Middle frontal gyrus (tissue), 1 donor: ENCODE measurements at regions not wholly inside any gene's neighbourhood (a gene's known extent, or its start where the extent isn't known, plus 50 kb on each side); places are given as distances from the start of the nearest gene placed in this dataset.

ENCODE experiments used
- DNase-seq: peaks from one replicate; pipeline ENCODE4 v3.0.0-alpha.2; 2015; ENCODE audit warnings: low spot score; ENCODE audit errors: extremely low spot score

DNA sequence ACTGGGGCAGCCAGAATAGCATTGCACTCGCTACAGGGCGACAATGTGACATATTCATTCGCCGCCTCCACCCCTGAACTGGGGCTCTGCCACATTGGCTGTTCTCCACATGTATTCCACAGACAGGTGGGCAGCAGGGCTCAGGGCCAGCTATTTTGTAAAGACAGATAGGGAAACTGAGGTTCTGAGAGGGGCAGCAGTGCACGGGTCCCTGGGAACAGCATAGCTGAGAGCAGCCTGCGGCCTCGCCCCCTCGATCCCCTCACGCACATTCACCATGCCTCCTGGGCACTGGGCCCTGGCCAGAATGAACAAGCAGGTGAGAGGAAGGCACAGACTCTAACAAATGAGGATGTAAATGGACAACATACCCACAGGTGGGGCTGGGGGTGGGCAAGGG is 75.0 kb upstream of the SPATA12 start:
- no peak for DNase-seq

DNA sequence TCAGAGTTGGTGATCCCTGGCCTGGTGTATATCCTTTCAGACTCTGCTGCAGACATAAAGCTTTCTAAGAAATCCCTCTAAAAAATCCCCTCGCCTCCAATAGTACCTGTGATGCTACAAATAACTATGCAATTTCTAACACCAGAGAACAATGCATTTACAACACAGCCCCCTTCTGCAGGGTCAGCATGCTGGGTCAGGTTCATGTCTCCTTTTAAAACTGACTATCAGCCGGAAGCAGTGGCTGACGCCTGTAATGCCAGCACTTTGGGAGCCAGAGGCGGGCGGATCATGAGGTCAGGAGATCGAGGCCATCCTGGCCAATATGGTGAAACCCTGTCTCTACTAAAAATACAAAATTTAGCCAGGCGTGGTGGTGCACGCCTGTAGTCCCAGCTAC is 77.0 kb upstream of the SPATA12 start:
- no peak for DNase-seq

DNA sequence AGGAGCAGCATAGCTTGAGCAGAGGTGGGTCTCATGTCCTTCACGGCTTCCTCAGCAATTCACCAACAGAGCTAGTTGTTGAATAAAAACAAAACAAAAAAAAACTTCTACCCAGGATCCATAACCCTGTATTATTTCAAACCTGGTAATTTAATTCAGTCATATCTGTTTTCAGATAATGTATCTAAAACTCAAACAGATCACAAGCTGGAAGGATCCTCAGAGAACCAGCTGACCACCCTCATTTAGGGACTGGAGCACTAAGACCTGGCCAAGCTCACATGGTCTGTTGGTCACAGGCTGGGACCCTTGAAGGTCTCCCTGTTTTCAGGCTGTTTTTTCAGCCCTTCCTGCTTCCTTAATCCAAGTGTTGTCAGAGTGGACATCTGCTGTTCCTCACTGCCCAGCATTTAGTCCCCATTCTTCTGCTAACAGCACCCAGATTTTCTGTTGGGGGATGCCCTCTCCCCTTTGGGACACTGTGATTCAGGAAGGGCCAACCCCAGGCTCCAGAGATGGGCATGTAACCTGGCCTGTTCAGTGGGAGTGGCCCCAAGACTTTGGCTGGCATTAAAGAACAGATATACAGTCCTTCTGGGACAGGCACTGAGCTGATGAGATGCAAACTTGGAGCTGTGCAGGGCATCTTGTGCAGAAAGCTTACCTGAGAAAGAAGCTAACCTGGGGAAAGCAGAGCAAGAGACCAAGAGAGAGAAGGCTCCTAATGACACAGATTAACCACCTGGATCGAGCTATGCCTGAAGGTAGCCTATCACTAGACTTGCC is 78.8 kb upstream of the SPATA12 start:
- no peak for DNase-seq

DNA sequence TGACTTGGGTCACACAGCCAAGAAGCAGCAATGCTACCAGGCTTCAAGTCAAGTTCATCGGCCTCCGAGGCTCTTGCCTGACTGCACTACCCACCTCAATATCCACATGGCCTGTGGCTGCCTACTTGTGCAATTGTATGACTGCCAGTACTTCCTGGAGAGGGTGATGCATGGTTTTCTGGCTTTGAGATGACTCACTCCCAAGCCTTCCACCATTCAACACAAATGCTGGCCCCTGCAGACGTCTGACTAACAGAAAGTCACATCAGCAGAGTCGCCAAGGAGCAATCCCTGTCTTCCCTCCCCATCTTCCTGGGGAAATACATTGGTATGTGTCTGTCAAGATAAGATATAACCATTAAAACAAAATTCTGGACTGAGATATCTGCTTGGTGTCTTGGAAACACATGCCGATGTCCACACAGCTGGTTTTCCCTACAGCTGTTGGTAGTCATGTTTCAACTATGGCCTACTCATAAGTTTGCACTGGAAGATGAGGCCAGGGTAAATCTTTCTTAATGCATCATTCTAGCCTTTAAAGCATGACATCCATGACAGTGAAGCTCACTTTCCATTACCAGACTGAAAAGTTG is 79.6 kb upstream of the SPATA12 start:
- no peak for DNase-seq

DNA sequence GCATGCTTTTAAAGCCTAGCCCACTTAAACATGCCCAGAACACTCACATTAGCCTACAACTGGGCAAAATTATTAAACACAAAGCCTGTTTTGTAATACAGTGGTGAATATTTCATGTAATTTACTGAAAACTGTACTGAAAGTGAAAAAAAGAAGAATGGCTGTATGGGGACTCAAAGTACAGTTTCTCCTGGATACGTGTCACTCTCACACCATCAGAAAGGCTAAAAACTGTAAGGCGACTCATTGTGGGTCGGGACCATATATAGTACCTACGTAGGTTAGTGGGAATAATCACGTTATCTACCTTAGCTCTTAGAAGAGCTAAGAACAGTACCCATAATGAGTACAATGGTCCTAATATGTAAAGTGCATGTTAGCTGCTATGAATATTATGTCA is 80.2 kb upstream of the SPATA12 start:
- no peak for DNase-seq

DNA sequence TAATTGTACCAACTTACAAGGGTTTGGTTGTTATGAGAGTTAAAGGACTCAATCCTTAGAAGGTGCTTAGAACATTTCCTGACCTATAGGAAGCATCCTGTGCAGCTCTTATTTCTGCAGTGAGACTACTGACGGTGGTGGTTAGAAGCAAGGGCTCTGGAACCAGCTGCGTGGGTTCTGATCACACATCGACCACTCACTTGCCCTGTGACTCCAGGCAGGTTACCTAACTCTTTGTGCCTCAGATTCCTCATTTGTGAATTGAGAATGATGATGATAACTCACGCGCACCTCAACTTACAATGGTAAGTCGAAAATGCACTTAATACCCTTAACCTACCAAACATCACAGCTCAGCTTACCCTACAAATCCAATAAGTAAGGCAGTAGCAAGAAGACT is 80.7 kb upstream of the SPATA12 start:
- DNase-seq, result no peak

DNA sequence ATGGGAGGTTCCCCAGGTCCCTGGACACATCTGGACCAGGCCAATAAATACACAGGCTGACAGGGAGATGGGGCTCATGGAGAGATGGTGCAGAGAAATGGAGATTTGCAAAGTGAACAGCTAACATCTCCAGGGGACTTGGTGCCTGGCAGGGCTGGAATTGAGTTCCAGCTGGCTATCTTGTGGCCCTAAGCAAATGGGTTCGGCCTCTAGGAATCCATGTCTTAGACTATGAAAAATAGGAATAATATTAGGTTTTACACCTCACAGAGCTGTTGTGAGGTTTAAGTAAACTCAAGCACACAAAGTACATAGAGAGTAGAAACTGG is 82.9 kb upstream of the SPATA12 start:
- no peak for DNase-seq

DNA sequence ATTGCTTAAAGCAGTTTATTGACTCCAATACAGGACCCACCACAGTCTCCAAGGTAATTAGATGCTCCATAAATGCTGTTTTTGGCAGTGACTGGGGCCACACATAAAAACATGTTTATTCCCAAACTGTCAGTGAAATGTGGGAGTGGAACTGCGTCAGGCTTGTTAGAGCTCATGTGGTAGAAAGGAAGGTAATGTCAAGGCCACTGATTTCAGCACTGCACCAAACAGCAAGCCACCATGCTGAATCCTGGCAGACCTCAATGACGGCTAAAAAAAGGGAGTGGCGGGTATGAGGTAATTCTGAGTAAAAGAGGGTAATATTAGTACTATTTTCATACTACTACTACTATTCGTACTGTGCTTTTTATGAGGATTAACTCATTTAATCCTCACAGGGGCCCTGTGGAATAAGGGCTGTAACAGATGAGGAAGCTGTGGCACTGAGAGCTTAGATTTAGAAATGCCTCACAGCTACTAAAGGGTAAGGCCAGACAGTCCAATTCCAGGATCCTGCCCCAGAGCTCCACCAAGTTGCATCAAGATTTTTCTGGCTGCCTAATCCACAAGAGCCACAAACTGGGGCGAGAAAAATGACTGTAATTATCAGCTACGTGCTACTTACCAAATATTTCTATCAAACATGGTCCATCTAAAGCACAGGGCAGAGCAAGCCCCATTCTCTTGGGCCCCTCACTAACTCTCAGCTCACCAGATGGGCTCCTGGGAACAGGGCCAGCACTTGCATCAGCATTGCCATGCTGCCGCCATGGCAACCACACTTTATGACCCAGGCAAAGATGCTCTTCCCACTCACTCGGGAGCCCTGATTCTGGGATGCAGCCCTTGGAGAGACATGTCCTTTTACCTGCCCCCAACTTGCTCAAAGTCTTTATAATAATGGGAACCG is 83.6 kb upstream of the SPATA12 start:
- DNase-seq, result peak; percentile 51

DNA sequence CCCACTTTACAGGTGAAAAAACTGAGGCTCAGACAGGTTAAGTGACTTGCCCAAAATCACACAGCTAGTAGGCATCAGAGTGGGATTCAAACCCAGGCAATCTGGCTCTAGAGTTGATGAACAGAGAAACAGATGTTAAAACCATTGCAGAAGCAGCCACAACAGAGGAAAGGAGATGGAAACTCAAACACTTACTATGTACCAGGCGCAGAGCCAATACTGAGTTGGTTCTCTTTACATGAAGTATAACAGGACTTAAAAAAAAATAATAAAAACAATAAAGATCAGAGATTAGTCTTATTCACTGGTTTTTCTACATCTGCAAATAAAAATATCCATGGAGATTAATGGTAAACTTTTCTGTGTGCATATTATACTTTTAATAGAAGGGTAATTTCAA is 84.9 kb upstream of the SPATA12 start:
- DNase-seq, result no peak

DNA sequence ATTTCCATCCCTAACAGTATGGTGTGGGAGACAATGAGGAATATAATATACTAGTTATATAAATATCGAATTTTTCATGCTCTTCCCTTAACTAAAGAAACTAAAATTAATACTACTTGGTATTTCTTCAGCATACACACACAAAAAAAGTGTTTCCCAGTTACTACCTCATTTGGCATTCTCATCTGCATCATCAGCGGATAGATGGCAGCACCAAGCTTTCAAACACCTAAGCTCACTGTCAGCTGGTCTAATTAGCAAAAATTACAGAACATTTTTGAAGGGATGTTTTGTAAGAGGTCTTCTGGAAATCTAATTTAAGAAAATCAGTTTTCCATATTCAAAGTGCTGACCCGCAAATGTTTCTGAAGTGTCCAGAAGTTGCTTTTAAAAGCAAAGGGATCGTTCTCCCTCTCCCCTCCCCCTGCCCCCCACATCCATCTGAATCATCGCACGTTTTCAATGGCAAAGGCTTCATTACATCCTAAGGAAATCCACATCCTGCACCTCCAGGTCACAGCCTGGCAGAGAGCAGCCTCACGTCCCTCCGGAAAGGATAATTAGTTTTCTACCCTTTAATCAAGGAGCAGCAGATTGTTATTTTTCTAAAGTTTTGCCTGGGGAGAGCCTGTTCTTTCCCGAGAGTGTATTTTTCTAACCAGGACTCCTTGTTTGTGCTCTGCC is 86.1 kb upstream of the SPATA12 start:
- no peak for DNase-seq

DNA sequence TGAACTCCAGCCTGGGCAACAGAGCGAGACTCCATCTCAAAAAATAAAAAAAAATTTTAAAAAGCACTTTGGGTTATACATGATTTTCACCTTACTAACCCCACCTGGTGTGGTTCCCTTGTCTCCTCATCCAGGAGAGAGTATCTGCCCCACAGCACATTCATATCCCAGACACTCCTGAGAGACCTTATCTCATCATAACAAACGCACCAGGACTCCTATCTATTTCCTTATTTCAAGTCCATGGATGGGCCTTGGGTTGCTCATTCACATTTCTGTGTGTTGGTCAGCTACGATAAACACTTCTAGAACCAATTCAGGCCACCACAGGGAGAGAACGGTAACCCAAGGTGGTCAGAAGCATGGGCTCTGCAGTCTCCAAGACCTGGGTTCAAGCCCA is 88.6 kb upstream of the SPATA12 start:
- no peak for DNase-seq

DNA sequence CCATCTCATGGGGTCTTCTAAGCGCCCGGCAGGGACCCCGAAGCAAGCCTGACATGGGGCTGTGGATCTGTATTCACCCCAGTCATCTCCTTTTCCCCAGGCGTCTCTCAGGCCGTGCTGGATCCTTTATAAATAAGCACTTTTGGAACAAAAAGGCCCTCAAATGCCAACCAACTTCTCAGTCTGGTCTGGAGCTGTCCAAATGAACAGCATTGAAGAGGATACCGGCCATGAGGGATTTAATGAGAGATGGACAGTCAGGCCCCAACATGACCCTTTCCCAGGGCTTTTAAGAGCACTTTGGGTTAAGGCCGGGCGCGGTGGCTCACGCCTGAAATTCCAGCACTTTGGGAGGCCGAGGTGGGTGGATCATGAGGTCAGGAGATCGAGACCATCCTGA is 89.2 kb upstream of the SPATA12 start:
- no peak for DNase-seq

DNA sequence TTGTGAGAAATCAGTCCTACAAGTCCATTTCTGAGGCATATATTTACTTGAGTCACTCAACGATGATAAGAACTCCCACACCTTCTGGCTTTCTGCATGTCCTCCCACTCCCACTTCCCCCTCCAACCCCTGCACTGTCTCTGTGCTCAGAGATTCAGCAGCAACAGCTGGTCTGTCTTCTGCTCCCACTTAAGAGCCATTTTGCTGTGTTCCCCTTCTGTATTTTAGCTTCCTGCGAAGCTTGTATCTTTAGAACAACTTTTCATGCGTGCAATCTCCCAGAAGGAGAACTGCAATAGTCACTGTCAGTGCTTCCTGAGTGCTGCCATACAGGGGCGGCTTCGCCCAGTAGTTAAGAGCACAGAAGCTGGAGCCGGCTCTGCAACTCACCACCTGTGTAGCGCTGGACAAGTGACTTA is 90.0 kb upstream of the SPATA12 start:
- DNase-seq, result no peak

DNA sequence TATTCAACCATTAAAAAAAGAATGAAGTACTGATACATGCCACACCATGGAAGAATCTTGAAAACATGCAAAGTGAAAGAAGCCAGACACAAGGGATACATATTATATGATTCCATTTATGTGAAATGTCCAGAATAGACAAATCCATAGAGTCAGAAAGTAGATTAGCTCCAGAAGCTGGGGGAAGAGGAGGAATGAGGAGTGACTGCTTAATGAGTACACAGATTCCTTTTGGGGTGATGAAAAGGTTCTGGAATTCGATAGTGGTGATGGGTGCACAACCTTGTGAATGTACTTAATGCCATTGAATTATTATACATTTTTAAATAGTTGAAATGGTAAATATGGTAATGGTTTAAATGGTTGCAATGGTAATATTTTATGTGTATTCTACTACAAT is 90.6 kb upstream of the SPATA12 start:
- no peak for DNase-seq

DNA sequence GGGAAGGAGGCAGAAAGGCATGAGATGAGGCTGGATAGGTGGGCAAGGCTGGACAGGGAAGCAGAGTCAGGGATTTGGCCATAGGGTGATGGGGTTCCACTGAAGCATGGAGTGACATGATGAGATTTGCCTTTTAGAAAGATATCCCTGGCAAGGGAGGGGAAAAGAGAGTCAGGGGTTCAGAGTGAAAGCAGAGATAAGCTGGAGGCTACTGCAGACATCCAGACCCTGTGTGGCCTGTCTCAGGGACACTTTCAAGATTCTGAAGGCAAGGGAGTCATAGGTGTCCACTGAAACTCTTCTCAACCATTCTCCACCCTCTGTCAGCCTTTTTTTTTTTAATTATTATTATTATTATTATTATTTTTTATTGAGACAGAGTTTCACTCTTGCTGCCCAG is 94.0 kb upstream of the SPATA12 start:
- no peak for DNase-seq

DNA sequence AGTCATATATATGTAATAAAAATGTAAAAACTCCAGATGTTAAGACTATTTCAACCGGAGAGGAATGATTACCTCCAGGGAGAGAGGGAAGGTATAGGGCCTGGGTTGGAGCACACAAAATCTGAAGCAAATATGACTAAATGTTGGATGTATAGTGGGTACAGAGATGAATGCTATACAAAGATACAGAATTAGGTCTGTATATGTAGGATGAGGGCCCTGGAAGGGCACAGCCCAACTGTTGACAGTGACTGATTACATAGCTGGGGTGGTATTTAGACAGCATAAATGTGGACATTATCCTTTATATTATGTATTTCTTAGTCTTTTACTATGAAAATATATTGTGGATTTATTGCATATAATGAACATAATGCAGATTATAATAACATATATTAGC is 94.4 kb upstream of the SPATA12 start:
- no peak for DNase-seq

DNA sequence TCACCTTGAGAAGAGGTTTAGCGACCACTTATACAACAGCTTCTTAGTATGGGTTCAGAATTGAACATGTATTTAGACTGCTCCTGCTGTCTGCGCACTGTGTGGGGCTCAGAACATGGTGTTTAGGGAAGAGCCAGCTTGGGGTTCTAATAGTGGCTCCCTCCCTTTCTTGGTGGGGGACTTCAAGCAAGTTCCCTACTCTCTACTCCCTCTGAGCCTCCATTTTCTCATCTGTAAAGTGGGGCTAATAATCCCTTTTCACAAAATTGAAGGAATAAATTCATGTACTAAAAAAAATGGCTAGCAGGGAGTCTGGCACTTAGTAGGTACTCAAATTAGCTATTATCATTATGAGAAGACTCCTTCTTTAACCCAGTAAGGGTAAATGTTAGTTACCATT is 97.5 kb upstream of the SPATA12 start:
- DNase-seq, result no peak

DNA sequence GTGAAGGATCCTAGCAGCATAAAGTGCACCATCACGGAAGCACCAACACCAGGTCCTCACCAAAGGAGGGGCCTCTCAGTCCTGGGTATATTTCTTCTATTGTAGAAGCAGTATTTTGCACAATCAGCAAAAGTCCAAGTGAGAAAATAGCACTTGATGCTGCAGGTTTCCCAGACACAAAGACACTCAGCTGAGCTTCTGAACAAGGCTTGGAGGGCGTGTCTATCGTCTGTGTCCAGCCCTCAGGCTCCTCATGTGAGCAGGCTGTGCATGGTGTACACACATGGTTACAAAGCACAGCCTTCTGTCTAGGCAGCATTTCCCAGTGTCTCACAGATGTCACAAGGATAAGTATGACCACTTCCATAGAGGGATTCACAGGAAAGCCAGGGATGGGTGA is 98.3 kb upstream of the SPATA12 start:
- no peak for DNase-seq

DNA sequence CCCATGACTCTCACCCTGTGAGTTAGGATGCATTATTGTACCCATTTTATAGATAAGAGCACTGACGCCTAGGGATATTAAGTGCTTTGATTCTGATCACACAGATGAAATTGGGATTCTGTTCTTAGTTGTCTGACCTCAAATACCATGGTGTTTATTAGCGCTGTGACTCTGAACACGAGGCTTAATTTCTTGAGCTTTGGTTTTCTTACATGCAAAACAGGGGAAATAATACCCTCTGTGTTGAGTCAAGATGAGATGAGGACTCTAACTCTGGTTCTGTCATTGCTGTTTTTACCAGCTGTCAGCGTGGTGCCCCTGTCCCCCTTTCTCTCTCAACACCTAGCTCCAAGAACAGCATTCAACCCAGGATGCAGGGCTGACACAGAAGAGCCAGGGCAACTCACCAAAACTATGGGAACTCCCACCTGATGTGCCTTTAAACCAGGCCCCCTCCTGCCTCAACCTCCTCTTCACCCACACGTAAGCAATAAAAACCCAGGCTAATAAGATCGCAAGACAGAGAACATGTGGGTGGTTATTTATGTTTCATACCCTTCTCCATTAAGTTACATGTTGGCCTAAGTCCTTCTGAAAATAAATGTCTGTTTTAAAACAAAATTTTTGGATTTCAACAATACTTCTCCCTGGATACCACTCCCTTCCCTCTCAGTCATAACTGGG is 100.1 kb upstream of the SPATA12 start:
- DNase-seq, result no peak

DNA sequence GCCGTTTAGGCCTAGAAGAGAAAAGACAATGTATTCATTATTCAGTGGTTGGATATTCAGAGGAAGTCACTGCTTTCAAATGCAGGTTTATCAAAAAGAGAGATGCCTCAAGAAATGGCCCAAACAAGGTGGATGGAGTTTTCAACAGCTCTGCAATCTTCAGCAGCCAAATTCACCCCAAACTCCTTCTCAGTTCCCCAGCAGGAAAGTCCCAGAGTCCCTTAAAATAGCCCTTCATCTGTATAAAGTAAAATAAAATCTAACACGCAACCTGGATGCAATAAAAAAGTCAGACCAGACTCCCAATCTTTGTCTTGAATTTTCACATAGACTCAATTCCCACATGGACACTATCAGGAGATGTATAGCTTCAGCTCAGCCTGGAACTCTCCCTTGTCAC is 101.6 kb upstream of the SPATA12 start:
- DNase-seq, result no peak

DNA sequence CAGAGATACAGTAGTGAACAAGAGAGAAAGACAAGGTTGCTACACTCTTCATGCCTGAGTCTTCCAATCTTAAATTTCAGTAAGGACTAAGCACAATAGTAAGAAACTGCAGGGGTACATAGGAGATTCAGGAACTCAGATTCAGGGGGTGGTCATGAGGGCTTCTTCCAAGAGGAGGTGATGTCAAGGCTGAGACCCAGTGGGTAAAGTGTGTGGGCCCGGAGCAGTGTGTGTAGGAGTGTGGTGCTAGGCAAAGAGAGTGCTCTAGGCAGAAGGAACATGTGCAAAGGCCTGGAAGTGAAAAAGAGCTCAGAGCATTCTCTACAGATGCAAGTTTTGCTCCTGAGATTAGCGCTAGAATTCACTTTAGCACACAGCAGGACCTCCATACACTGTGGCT is 102.9 kb upstream of the SPATA12 start:
- no peak for DNase-seq
